GM18867 (cell line): ENCODE measurements at regions not wholly inside any gene's neighbourhood (a gene's known extent, or its start where the extent isn't known, plus 50 kb on each side); places are given as distances from the start of the nearest gene placed in this dataset.
"Not testable (repeated sequence)": the region's sequence is repeated elsewhere in the genome, so short reads cannot be mapped to it uniquely, and the experiment has no call there.

Experiments used
- ATAC-seq: cut with Tn5 transposase; IDR thresholded peaks from one replicate; pipeline ENCODE4 v1.9.1; 2021; ENCODE audit warnings: mild to moderate bottlenecking, moderate library complexity; ENCODE audit not compliant: unreplicated experiment

GRCh38 chr4:117545039-117545438 lies 459.7 kb upstream of the TRAM1L1 start:
- no peak for ATAC-seq

GRCh38 chr4:117549524-117549923 lies 464.1 kb upstream of the TRAM1L1 start:
- no peak for ATAC-seq

- ATAC-seq = no peak
These were observed 464.7 kb upstream of the TRAM1L1 start for GRCh38 chr4:117550085-117550484.

GRCh38 chr4:117560329-117560728 lies 474.0 kb upstream of the NDST3 start:
- no peak for ATAC-seq

GRCh38 chr4:117574085-117574484 lies 460.2 kb upstream of the NDST3 start:
- ATAC-seq = no peak

GRCh38 chr4:117575850-117576249 lies 458.4 kb upstream of the NDST3 start:
- no peak for ATAC-seq

- ATAC-seq = no peak
These were observed 456.5 kb upstream of the NDST3 start for GRCh38 chr4:117577686-117578311.

- no peak for ATAC-seq
These were observed 445.5 kb upstream of the NDST3 start for GRCh38 chr4:117588771-117589170.

GRCh38 chr4:117596917-117597480 lies 437.3 kb upstream of the NDST3 start:
- no peak for ATAC-seq

- ATAC-seq = not testable (repeated sequence)
These were observed 434.9 kb upstream of the NDST3 start for GRCh38 chr4:117599393-117599792.

GRCh38 chr4:117600936-117601335 lies 433.4 kb upstream of the NDST3 start:
- ATAC-seq = not testable (repeated sequence)

- no peak for ATAC-seq
These were observed 423.5 kb upstream of the NDST3 start for GRCh38 chr4:117610706-117611308.

- no peak for ATAC-seq
These were observed 412.6 kb upstream of the NDST3 start for GRCh38 chr4:117621673-117622072.

GRCh38 chr4:117623326-117623725 lies 411.0 kb upstream of the NDST3 start:
- no peak for ATAC-seq

GRCh38 chr4:117626664-117627063 lies 407.6 kb upstream of the NDST3 start:
- no peak for ATAC-seq

- ATAC-seq = no peak
These were observed 399.6 kb upstream of the NDST3 start for GRCh38 chr4:117634716-117635115.

GRCh38 chr4:117637347-117637746 lies 396.9 kb upstream of the NDST3 start:
- ATAC-seq = no peak

GRCh38 chr4:117640836-117641235 lies 393.4 kb upstream of the NDST3 start:
- no peak for ATAC-seq

GRCh38 chr4:117641519-117641918 lies 392.8 kb upstream of the NDST3 start:
- peak; percentile 53 for ATAC-seq

- no peak for ATAC-seq
These were observed 380.2 kb upstream of the NDST3 start for GRCh38 chr4:117654079-117654478.

- ATAC-seq = no peak
These were observed 373.6 kb upstream of the NDST3 start for GRCh38 chr4:117660668-117661067.
